Liver (tissue), 8 donors: ENCODE measurements at regions not wholly inside any gene's neighbourhood (a gene's known extent, or its start where the extent isn't known, plus 50 kb on each side); places are given as distances from the start of the nearest gene placed in this dataset.

Experiments
- DNase-seq: peaks from one replicate; pipeline ENCODE4 v3.0.0-alpha.2; 2017; ENCODE audit warnings: low spot score
- H3K27ac ChIP-seq, 2 donors: one replicate each; pipeline ENCODE4 v1.7.0; 2013; ENCODE audit warnings: inconsistent platforms in 2 of 2, low read length in 2 of 2, control low read depth in 1 of 2, low read depth in 1 of 2, mild to moderate bottlenecking in 1 of 2
- H3K27me3 ChIP-seq, 4 donors: one replicate each; pipeline versions ENCODE4 v1.6.1 to v1.7.0; 2013; ENCODE audit warnings: low read length in 3 of 4, inconsistent platforms in 1 of 4, mild to moderate bottlenecking in 1 of 4, moderate library complexity in 1 of 4; ENCODE audit not compliant: control insufficient read depth in 4 of 4, insufficient read depth in 4 of 4
- H3K36me3 ChIP-seq, 4 donors: one replicate each; pipeline versions ENCODE4 v1.6.1 to v1.7.0; 2013; ENCODE audit warnings: low read length in 3 of 4, mild to moderate bottlenecking in 3 of 4, low read depth in 1 of 4, moderate library complexity in 1 of 4; ENCODE audit not compliant: control insufficient read depth in 4 of 4, insufficient read depth in 3 of 4
- H3K4me1 ChIP-seq, 4 donors: one replicate each; pipeline versions ENCODE4 v1.6.1 to v1.7.0; 2013; ENCODE audit warnings: low read length in 3 of 4, mild to moderate bottlenecking in 3 of 4, moderate library complexity in 1 of 4; ENCODE audit not compliant: control insufficient read depth in 4 of 4, insufficient read depth in 4 of 4
- H3K4me3 ChIP-seq, 3 donors: one replicate each; pipeline versions ENCODE4 v1.6.1 to v1.7.0; 2013; ENCODE audit warnings: low read length in 3 of 3, control low read depth in 1 of 3, low read depth in 1 of 3, mild to moderate bottlenecking in 1 of 3
- H3K9ac ChIP-seq, 2 donors: one replicate each; pipeline ENCODE4 v1.7.0; 2013; ENCODE audit warnings: low read length in 2 of 2, mild to moderate bottlenecking in 2 of 2, moderate library complexity in 2 of 2, control low read depth in 1 of 2, low read depth in 1 of 2
- H3K9me3 ChIP-seq, 4 donors: one replicate each; pipeline versions ENCODE4 v1.6.1 to v1.7.0; 2013; ENCODE audit warnings: low read length in 3 of 4; ENCODE audit not compliant: control insufficient read depth in 4 of 4
- EGR1 ChIP-seq, 2 donors: IDR thresholded peaks; 2 replicates each; pipeline ENCODE4 v1.6.1; 2016 to 2018; ENCODE audit warnings: antibody characterized with exemption in 2 of 2, low read depth in 2 of 2
- FOXA1 ChIP-seq: IDR thresholded peaks from 2 replicates; pipeline ENCODE4 v1.6.1; 2016; ENCODE audit warnings: antibody characterized with exemption
- FOXA2 ChIP-seq: IDR thresholded peaks from 2 replicates; pipeline ENCODE4 v1.6.1; 2016; ENCODE audit warnings: antibody characterized with exemption
- GABPA ChIP-seq, 2 donors: IDR thresholded peaks in 1 of 2; conservative IDR thresholded peaks in 1 of 2; 2 replicates each; pipeline ENCODE4 v1.6.1; 2016; ENCODE audit warnings: antibody characterized with exemption in 2 of 2, mild to moderate bottlenecking in 1 of 2, moderate library complexity in 1 of 2
- HNF4A ChIP-seq, 2 donors: conservative IDR thresholded peaks; 2 replicates each; pipeline ENCODE4 v1.6.1; 2016; ENCODE audit warnings: antibody characterized with exemption in 2 of 2, mild to moderate bottlenecking in 2 of 2
- HNF4G ChIP-seq: IDR thresholded peaks from 2 replicates; pipeline ENCODE4 v1.6.1; 2016; ENCODE audit warnings: antibody characterized with exemption
- JUND ChIP-seq, 2 donors: IDR thresholded peaks; 2 replicates each; pipeline ENCODE4 v1.6.1; 2016; ENCODE audit warnings: antibody characterized with exemption in 2 of 2
- NR2F2 ChIP-seq: IDR thresholded peaks from 2 replicates; pipeline ENCODE4 v1.6.1; 2016; ENCODE audit warnings: antibody characterized with exemption
- RAD21 ChIP-seq, 2 donors: IDR thresholded peaks; 2 replicates each; pipeline ENCODE4 v1.6.1; 2016; ENCODE audit warnings: antibody characterized with exemption in 2 of 2, mild to moderate bottlenecking in 2 of 2
- RXRA ChIP-seq, 2 donors: IDR thresholded peaks; 2 replicates each; pipeline ENCODE4 v1.6.1; 2017 to 2018; ENCODE audit warnings: antibody characterized with exemption in 2 of 2, mild to moderate bottlenecking in 1 of 2
- SP1 ChIP-seq: IDR thresholded peaks from 2 replicates; pipeline ENCODE4 v1.6.1; 2018; ENCODE audit warnings: antibody characterized with exemption, mild to moderate bottlenecking
- TAF1 ChIP-seq: conservative IDR thresholded peaks from 2 replicates; pipeline ENCODE4 v1.6.1; 2016; ENCODE audit warnings: antibody characterized with exemption, mild to moderate bottlenecking
- YY1 ChIP-seq: IDR thresholded peaks from 2 replicates; pipeline ENCODE4 v1.6.1; 2016; ENCODE audit warnings: antibody characterized with exemption, mild to moderate bottlenecking
- WGBS: extraction: QIAGEN DNeasy Blood & Tissue Kit; methylation state at CpG from one replicate; pipeline ENCODE4 v1.1.7; 2013; 5-methylcytosine and 5-hydroxymethylcytosine counted together
- TF ChIP-seq, protein P1 (sequence below): IDR thresholded peaks from 2 replicates; pipeline ENCODE4 v1.6.1; 2016; ENCODE audit warnings: antibody characterized with exemption
- TF ChIP-seq, protein P2 (sequence below): IDR thresholded peaks from 2 replicates; pipeline ENCODE4 v1.6.1; 2016; ENCODE audit warnings: antibody characterized with exemption
- TF ChIP-seq, protein P3 (sequence below): IDR thresholded peaks from 2 replicates; pipeline ENCODE4 v1.6.1; 2016; ENCODE audit warnings: antibody characterized with exemption, mild to moderate bottlenecking
- TF ChIP-seq, protein P4 (sequence below): fragments of 150-350 bp; IDR thresholded peaks from 2 replicates; pipeline ENCODE4 v1.5.1; 2017; ENCODE audit warnings: improper control_type of control experiment, low read depth, low read length; ENCODE audit not compliant: missing input control
- TF ChIP-seq, protein P5 (sequence below): IDR thresholded peaks from 2 replicates; pipeline ENCODE4 v1.6.1; 2016; ENCODE audit warnings: antibody characterized with exemption
- donor health status: healthy.
- donor health status: healthy.
- donor health status: healthy.
- donor health status: healthy.
- donor health status: healthy.

DNA sequence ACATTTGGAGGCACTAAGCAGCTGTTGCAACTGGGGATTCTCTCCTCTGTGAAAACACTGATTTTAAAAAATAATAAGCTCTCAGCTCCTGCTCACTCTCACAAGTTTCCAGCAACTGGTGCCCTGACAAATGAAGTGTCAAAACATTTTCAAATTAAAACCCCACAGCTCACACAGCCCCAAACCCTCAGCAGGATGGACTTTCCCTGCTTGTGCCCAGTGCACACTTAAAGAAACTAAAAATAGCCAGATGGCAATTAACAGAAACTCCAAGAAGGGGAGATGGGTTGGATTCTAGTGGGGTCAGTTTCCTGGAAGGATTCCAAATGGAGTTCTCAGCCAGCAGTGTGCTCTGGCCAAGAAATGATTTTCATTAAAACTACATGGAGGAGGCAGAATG lies 163.0 kb upstream of the PUM3 start:
- DNase-seq: no peak
- H3K36me3 ChIP-seq: no peaks in the 10 kb centered on the region
- no peaks in the 10 kb centered on the region for H3K4me1 ChIP-seq
- H3K27ac ChIP-seq: no peak overlapping the region
- no peak overlapping the region for H3K9ac ChIP-seq
- no peaks in the 10 kb centered on the region for H3K27me3 ChIP-seq
- no peaks in the 10 kb centered on the region for H3K9me3 ChIP-seq
- no peak for TF ChIP-seq HNF4G
- TF ChIP-seq, protein P1, sequence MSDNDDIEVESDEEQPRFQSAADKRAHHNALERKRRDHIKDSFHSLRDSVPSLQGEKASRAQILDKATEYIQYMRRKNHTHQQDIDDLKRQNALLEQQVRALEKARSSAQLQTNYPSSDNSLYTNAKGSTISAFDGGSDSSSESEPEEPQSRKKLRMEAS: no peak
- TF ChIP-seq, protein P2, sequence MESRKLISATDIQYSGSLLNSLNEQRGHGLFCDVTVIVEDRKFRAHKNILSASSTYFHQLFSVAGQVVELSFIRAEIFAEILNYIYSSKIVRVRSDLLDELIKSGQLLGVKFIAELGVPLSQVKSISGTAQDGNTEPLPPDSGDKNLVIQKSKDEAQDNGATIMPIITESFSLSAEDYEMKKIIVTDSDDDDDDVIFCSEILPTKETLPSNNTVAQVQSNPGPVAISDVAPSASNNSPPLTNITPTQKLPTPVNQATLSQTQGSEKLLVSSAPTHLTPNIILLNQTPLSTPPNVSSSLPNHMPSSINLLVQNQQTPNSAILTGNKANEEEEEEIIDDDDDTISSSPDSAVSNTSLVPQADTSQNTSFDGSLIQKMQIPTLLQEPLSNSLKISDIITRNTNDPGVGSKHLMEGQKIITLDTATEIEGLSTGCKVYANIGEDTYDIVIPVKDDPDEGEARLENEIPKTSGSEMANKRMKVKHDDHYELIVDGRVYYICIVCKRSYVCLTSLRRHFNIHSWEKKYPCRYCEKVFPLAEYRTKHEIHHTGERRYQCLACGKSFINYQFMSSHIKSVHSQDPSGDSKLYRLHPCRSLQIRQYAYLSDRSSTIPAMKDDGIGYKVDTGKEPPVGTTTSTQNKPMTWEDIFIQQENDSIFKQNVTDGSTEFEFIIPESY: no peak
- no peak for TF ChIP-seq SP1
- no peak for TF ChIP-seq FOXA2
- TF ChIP-seq YY1: no peak
- TF ChIP-seq, protein P3, sequence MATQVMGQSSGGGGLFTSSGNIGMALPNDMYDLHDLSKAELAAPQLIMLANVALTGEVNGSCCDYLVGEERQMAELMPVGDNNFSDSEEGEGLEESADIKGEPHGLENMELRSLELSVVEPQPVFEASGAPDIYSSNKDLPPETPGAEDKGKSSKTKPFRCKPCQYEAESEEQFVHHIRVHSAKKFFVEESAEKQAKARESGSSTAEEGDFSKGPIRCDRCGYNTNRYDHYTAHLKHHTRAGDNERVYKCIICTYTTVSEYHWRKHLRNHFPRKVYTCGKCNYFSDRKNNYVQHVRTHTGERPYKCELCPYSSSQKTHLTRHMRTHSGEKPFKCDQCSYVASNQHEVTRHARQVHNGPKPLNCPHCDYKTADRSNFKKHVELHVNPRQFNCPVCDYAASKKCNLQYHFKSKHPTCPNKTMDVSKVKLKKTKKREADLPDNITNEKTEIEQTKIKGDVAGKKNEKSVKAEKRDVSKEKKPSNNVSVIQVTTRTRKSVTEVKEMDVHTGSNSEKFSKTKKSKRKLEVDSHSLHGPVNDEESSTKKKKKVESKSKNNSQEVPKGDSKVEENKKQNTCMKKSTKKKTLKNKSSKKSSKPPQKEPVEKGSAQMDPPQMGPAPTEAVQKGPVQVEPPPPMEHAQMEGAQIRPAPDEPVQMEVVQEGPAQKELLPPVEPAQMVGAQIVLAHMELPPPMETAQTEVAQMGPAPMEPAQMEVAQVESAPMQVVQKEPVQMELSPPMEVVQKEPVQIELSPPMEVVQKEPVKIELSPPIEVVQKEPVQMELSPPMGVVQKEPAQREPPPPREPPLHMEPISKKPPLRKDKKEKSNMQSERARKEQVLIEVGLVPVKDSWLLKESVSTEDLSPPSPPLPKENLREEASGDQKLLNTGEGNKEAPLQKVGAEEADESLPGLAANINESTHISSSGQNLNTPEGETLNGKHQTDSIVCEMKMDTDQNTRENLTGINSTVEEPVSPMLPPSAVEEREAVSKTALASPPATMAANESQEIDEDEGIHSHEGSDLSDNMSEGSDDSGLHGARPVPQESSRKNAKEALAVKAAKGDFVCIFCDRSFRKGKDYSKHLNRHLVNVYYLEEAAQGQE: no peak
- no peak for TF ChIP-seq TAF1
- TF ChIP-seq, protein P4, sequence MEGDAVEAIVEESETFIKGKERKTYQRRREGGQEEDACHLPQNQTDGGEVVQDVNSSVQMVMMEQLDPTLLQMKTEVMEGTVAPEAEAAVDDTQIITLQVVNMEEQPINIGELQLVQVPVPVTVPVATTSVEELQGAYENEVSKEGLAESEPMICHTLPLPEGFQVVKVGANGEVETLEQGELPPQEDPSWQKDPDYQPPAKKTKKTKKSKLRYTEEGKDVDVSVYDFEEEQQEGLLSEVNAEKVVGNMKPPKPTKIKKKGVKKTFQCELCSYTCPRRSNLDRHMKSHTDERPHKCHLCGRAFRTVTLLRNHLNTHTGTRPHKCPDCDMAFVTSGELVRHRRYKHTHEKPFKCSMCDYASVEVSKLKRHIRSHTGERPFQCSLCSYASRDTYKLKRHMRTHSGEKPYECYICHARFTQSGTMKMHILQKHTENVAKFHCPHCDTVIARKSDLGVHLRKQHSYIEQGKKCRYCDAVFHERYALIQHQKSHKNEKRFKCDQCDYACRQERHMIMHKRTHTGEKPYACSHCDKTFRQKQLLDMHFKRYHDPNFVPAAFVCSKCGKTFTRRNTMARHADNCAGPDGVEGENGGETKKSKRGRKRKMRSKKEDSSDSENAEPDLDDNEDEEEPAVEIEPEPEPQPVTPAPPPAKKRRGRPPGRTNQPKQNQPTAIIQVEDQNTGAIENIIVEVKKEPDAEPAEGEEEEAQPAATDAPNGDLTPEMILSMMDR: no peak
- TF ChIP-seq GABPA (IDR thresholded peaks at IDR 0.05 in 1 of 2, conservative IDR thresholded peaks at IDR 0.05 in 1 of 2): no peak
- TF ChIP-seq, protein P5, sequence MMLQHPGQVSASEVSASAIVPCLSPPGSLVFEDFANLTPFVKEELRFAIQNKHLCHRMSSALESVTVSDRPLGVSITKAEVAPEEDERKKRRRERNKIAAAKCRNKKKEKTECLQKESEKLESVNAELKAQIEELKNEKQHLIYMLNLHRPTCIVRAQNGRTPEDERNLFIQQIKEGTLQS: no peak
- TF ChIP-seq FOXA1: no peak
- TF ChIP-seq JUND (IDR thresholded peaks at IDR 0.05): no peak
- TF ChIP-seq EGR1 (IDR thresholded peaks at IDR 0.05; ENCODE audit: low read depth in 2 of 2): no peak
- no peak for TF ChIP-seq RXRA (IDR thresholded peaks at IDR 0.05)
- TF ChIP-seq HNF4A (conservative IDR thresholded peaks at IDR 0.05): no peak
- TF ChIP-seq RAD21 (IDR thresholded peaks at IDR 0.05): no peak
- TF ChIP-seq NR2F2: no peak
- no peak overlapping the region for H3K4me3 ChIP-seq

DNA sequence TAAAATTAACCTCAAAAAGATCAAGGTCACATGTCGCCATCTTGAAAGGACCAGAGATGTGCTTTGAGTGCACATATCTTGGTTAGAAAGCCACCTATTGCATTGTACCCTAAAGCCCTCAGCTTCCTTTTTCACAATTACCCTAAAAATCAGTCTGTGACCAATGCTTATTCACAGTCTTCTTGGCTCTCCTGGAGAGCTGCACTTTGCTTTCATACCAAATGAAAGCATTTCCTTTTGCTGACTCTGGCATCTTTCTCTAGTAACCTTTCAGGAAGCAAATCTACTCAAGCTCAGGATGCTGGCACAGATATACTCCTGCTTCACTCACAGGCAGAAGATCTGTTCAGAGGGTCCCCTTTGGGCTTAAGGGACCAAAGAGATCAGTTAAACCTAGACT lies 160.7 kb upstream of the PUM3 start:
- Histone ChIP-seq H3K36me3 (no peaks in the 10 kb centered on the region), H3K4me3 (no peak overlapping the region), H3K4me1 (no peaks in the 10 kb centered on the region), H3K9me3 (no peaks in the 10 kb centered on the region), H3K27me3 (peaks cover 0 to 2% (median 0%) of the 10 kb centered on the region in 4 donors), H3K9ac (no peak overlapping the region), H3K27ac (no peak overlapping the region)
- TF ChIP-seq SP1 (no peak), EGR1 (IDR thresholded peaks at IDR 0.05; ENCODE audit: low read depth in 2 of 2) (no peak), JUND (IDR thresholded peaks at IDR 0.05) (no peak), TAF1 (no peak), HNF4A (conservative IDR thresholded peaks at IDR 0.05) (no peak), NR2F2 (no peak)
- TF ChIP-seq, protein P1: no peak
- TF ChIP-seq, protein P4: no peak
- TF ChIP-seq, protein P3: no peak
- TF ChIP-seq, protein P5: no peak
- no peak for DNase-seq
- 79% methylated on average over 1 of the region's 1 CpG for WGBS
